ENCODE measurements at regions not wholly inside any gene's neighbourhood (a gene's known extent, or its start where the extent isn't known, plus 50 kb on each side); places are given as distances from the start of the nearest gene placed in this dataset.

DNA sequence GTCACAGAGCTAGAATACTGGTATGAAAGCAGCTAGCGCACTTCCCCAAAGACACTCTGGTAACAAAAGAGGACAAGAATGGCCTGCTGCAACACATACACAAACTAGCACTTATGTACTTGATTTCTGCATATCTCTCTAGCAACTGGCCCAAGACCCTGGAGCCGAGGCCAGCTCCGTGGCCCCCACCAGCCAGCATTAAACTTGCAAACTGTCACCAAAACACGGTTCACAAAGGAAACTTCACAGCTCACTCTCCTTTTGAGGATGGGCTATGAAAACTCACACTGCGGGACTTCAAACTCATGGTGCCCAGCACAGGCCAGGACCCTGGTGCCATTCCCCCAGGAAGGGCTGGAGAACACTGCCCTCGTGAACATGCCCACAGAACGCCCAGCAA is 115.9 kb upstream of the RPS6KA2 start:
- TF ChIP-seq, protein P1, sequence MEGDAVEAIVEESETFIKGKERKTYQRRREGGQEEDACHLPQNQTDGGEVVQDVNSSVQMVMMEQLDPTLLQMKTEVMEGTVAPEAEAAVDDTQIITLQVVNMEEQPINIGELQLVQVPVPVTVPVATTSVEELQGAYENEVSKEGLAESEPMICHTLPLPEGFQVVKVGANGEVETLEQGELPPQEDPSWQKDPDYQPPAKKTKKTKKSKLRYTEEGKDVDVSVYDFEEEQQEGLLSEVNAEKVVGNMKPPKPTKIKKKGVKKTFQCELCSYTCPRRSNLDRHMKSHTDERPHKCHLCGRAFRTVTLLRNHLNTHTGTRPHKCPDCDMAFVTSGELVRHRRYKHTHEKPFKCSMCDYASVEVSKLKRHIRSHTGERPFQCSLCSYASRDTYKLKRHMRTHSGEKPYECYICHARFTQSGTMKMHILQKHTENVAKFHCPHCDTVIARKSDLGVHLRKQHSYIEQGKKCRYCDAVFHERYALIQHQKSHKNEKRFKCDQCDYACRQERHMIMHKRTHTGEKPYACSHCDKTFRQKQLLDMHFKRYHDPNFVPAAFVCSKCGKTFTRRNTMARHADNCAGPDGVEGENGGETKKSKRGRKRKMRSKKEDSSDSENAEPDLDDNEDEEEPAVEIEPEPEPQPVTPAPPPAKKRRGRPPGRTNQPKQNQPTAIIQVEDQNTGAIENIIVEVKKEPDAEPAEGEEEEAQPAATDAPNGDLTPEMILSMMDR (IDR thresholded peaks at IDR 0.05): no peak
- TF ChIP-seq POLR2A (IDR thresholded peaks at IDR 0.05): no peak
- no peak for TF ChIP-seq POLR2AphosphoS5 (IDR thresholded peaks at IDR 0.05)
- no peak for TF ChIP-seq EP300 (IDR thresholded peaks at IDR 0.05)
- Histone ChIP-seq H3K9me3 (no peaks in the 10 kb centered on the region), H3K27ac (peak overlapping the region in 1 of 4 donors; percentile 72), H3K4me1 (peaks cover 0 to 36% (median 16%) of the 10 kb centered on the region in 4 donors), H3K27me3 (no peaks in the 10 kb centered on the region), H3K4me3 (no peak overlapping the region), H3K36me3 (no peaks in the 10 kb centered on the region)
- no peak for DNase-seq
- 91 to 95% methylated on average over 7 of the region's 7 CpGs for WGBS, 2 donors
- intact Hi-C loops (cut with DNase I): no loop called here

DNA sequence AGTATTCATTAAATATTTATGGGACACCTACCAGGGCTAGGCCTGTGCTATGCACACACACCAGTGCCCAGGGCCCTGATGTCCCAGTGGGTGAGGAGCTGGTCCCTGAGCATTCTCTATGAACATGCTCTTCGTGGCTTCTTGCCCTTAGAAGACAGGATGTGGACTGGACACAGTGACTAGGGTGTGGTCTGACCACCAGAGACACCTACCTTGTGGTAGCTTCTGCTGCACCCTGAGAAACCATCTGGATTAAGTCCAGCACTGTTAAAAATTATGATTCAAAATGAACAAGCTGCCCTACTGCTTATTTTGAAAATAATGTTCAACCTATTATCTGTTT is 112.9 kb upstream of the RPS6KA2 start:
- Histone ChIP-seq H3K4me3 (peak overlapping the region in 1 of 4 donors; percentile 14), H3K9me3 (no peaks in the 10 kb centered on the region), H3K4me1 (peaks cover 0 to 28% (median 12%) of the 10 kb centered on the region in 4 donors), H3K27me3 (no peaks in the 10 kb centered on the region), H3K36me3 (no peaks in the 10 kb centered on the region), H3K27ac (peak overlapping the region in 1 of 4 donors; percentile 35)
- TF ChIP-seq POLR2AphosphoS5 (IDR thresholded peaks at IDR 0.05): no peak
- no peak for TF ChIP-seq POLR2A (IDR thresholded peaks at IDR 0.05)
- intact Hi-C loops (cut with DNase I): no loop called here
- 29 to 58% methylated on average over 1 of the region's 1 CpG for WGBS, 2 donors
- no peak for DNase-seq

DNA sequence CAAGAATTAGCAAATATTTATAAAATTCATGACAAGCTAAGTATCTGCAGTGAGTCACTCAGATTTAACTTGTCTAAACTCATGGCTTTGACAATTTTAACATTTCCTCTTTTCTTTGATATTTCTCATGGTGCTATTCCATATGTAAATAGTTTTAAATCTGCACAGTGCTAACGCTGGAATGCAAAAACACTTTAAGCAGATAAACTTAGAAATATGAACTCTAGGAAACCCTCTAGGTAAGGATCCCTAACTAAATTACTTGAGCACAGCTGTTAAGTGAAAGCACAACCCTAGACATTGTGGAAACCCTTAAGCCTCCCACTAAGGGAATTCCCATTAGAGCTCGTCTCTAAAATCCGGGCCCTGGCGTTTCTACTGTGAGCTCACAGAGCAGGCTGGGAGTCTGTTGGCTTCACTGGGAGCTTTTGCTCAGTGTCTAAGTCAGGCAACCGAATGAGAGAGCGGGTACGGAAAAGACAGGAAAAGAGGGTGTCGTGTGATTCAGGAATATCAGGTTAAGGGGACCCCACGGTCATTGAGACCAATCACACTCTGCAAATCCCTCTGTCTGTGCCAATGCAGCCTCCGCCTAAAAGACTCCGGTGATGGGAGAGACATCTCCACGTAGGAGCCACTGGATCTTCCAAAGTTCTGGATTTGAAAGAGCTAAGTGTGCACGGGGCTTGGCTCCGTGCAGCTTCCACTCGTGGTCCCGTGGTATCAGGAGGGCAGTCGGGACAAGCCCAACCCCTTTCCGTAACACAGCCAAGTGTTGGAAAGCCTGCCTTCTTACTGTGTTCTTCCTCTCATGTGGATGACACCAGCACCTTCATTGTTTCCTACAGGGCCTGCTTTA is 112.3 kb upstream of the RPS6KA2 start:
- H3K36me3 ChIP-seq: no peaks in the 10 kb centered on the region
- 80 to 85% methylated on average over 18 of the region's 18 CpGs for WGBS, 2 donors
- H3K27me3 ChIP-seq: no peaks in the 10 kb centered on the region
- H3K9me3 ChIP-seq: no peaks in the 10 kb centered on the region
- peak overlapping the region in 1 of 4 donors; percentile 14 for H3K4me3 ChIP-seq
- TF ChIP-seq POLR2A (IDR thresholded peaks at IDR 0.05) (no peak), POLR2AphosphoS5 (IDR thresholded peaks at IDR 0.05) (no peak), EP300 (IDR thresholded peaks at IDR 0.05) (no peak)
- TF ChIP-seq, protein P1 (IDR thresholded peaks at IDR 0.05): no peak
- H3K4me1 ChIP-seq: peaks cover 0 to 27% (median 10%) of the 10 kb centered on the region in 4 donors
- no peak for DNase-seq
- peak overlapping the region in 1 of 4 donors; percentile 35 for H3K27ac ChIP-seq
- intact Hi-C loops (cut with DNase I): no loop called here

DNA sequence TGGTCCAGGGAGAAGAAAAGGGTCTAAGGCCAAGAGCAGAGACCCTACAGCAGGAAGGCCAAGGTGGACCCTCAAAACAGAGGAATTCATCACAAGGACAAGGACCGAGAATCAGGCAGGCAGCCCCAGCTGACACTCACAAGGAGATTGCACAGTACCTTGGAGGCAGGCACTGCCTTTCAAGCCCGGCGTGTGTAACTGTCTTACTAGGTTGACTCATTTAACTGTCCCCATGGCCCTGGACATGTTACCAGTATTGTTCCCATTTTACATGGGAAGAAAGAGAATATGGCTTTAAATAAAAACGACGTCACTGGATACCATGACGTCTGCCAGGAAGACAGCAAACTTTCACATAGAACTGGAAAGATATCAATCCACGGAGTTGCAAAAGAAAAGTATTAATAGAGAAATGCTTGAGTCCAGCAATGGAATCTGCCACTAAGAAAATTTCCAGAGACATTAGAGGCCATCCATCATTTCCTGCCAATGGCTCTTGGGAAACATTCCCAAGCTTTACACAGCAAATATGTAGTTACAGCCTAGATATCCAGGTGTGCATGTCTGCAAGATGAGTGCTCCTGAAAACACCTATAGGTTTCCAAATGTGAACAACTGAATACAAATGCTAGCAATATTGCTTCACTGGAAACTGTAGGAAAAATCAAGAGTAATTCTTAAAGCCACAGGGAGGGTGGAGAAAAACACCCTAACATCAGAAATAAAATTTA is 111.5 kb upstream of the RPS6KA2 start:
- Histone ChIP-seq H3K27ac (no peak overlapping the region), H3K4me3 (no peak overlapping the region), H3K9me3 (no peaks in the 10 kb centered on the region), H3K36me3 (no peaks in the 10 kb centered on the region), H3K4me1 (peaks cover 0 to 22% (median 9%) of the 10 kb centered on the region in 4 donors), H3K27me3 (no peaks in the 10 kb centered on the region)
- no peak for DNase-seq
- intact Hi-C loops (cut with DNase I): no loop called here
- no peak for TF ChIP-seq EP300 (IDR thresholded peaks at IDR 0.05)
- TF ChIP-seq, protein P1 (IDR thresholded peaks at IDR 0.05): no peak
- no peak for TF ChIP-seq POLR2AphosphoS5 (IDR thresholded peaks at IDR 0.05)
- no peak for TF ChIP-seq POLR2A (IDR thresholded peaks at IDR 0.05)
- WGBS, 2 donors: 79 to 87% methylated on average over 7 of the region's 7 CpGs

DNA sequence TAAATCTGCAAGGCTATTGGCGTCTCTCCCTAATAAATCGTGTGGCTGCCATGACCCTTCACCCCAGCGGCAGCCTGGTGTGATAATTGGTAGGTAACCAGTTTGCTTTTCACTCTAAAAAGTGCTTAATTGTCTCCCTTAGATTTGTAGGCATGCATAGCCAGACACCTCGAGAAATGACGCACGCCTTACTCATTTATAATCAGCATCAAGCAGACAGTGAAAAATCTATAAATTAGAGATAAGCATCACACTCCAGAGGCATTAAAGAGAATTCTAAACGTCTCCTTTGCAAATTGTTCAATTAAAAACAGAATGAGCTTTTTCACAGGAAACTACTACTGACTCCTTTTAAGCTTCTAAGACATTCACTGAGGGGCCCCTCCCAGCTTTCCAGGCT is 110.2 kb upstream of the RPS6KA2 start:
- Histone ChIP-seq H3K4me3 (no peak overlapping the region), H3K4me1 (peaks cover 0 to 22% (median 9%) of the 10 kb centered on the region in 4 donors), H3K36me3 (no peaks in the 10 kb centered on the region), H3K27ac (no peak overlapping the region), H3K27me3 (no peaks in the 10 kb centered on the region), H3K9me3 (no peaks in the 10 kb centered on the region)
- WGBS, 2 donors: 51 to 52% methylated on average over 7 of the region's 7 CpGs
- intact Hi-C loops (cut with DNase I): no loop called here
- DNase-seq: no peak
- TF ChIP-seq POLR2A (IDR thresholded peaks at IDR 0.05) (no peak), EP300 (IDR thresholded peaks at IDR 0.05) (no peak), POLR2AphosphoS5 (IDR thresholded peaks at IDR 0.05) (no peak)
- TF ChIP-seq, protein P1 (IDR thresholded peaks at IDR 0.05): no peak
